HepG2 (cell line): ENCODE measurements at regions not wholly inside any gene's neighbourhood (a gene's known extent, or its start where the extent isn't known, plus 50 kb on each side); places are given as distances from the start of the nearest gene placed in this dataset.
A peak's percentile ranks its signal among the peaks of the same experiment; 100 is the strongest.

Experiments
- EP300 ChIP-seq, 3 experiments: sonication (generic) in 1 of 3; formaldehyde crosslinking in 1 of 3; IDR thresholded peaks; 2 replicates each; pipeline versions ENCODE4 v1.5.1 to v1.6.1; 2011 to 2020; ENCODE audit warnings: low read depth in 2 of 3, low read length in 2 of 3, borderline replicate concordance in 1 of 3, improper control_type of control experiment in 1 of 3, mild to moderate bottlenecking in 1 of 3, missing genetic modification reagents in 1 of 3, moderate library complexity in 1 of 3
- FOSL1 ChIP-seq: sonication (generic); formaldehyde crosslinking; IDR thresholded peaks from 2 replicates; pipeline ENCODE4 v1.9.0; 2021; ENCODE audit warnings: missing genetic modification reagents, borderline replicate concordance
- GATAD2A ChIP-seq: IDR thresholded peaks from 2 replicates; pipeline ENCODE4 v1.6.1; 2016
- KAT8 ChIP-seq: IDR thresholded peaks from 2 replicates; pipeline ENCODE4 v1.6.1; 2016; ENCODE audit warnings: missing genetic modification reagents, missing compliant biosample characterization
- PAWR ChIP-seq: sonication (generic); formaldehyde crosslinking; IDR thresholded peaks from 2 replicates; pipeline ENCODE4 v1.4.0; 2020; ENCODE audit warnings: missing genetic modification reagents, mild to moderate bottlenecking, borderline replicate concordance
- THAP9 ChIP-seq: sonication (generic); formaldehyde crosslinking; IDR thresholded peaks from 2 replicates; pipeline ENCODE4; 2020; ENCODE audit warnings: missing genetic modification reagents, mild to moderate bottlenecking, borderline replicate concordance
- ZNF33B ChIP-seq: sonication (generic); formaldehyde crosslinking; IDR thresholded peaks from 2 replicates; pipeline ENCODE4 v1.5.1; 2020; ENCODE audit warnings: mild to moderate bottlenecking, missing genetic modification reagents
- ZNF615 ChIP-seq: sonication (generic); formaldehyde crosslinking; IDR thresholded peaks from 2 replicates; pipeline ENCODE4 v1.5.0; 2020; ENCODE audit warnings: mild to moderate bottlenecking, missing genetic modification reagents, borderline replicate concordance
- TF ChIP-seq, protein P1 (sequence below): IDR thresholded peaks from 2 replicates; pipeline ENCODE4 v1.6.1; 2016; ENCODE audit warnings: low read depth, missing genetic modification reagents, missing compliant biosample characterization
- TF ChIP-seq, protein P2 (sequence below): IDR thresholded peaks from 2 replicates; pipeline ENCODE4 v1.6.1; 2016
- TF ChIP-seq, protein P3 (sequence below): sonication (generic); formaldehyde crosslinking; IDR thresholded peaks from 2 replicates; pipeline ENCODE4 v1.4.0; 2020; ENCODE audit warnings: mild to moderate bottlenecking, missing genetic modification reagents

GRCh38 chr6:30814146-30815040 lies 69.9 kb upstream of the DDR1 start (continued):
- TF ChIP-seq, protein P1, sequence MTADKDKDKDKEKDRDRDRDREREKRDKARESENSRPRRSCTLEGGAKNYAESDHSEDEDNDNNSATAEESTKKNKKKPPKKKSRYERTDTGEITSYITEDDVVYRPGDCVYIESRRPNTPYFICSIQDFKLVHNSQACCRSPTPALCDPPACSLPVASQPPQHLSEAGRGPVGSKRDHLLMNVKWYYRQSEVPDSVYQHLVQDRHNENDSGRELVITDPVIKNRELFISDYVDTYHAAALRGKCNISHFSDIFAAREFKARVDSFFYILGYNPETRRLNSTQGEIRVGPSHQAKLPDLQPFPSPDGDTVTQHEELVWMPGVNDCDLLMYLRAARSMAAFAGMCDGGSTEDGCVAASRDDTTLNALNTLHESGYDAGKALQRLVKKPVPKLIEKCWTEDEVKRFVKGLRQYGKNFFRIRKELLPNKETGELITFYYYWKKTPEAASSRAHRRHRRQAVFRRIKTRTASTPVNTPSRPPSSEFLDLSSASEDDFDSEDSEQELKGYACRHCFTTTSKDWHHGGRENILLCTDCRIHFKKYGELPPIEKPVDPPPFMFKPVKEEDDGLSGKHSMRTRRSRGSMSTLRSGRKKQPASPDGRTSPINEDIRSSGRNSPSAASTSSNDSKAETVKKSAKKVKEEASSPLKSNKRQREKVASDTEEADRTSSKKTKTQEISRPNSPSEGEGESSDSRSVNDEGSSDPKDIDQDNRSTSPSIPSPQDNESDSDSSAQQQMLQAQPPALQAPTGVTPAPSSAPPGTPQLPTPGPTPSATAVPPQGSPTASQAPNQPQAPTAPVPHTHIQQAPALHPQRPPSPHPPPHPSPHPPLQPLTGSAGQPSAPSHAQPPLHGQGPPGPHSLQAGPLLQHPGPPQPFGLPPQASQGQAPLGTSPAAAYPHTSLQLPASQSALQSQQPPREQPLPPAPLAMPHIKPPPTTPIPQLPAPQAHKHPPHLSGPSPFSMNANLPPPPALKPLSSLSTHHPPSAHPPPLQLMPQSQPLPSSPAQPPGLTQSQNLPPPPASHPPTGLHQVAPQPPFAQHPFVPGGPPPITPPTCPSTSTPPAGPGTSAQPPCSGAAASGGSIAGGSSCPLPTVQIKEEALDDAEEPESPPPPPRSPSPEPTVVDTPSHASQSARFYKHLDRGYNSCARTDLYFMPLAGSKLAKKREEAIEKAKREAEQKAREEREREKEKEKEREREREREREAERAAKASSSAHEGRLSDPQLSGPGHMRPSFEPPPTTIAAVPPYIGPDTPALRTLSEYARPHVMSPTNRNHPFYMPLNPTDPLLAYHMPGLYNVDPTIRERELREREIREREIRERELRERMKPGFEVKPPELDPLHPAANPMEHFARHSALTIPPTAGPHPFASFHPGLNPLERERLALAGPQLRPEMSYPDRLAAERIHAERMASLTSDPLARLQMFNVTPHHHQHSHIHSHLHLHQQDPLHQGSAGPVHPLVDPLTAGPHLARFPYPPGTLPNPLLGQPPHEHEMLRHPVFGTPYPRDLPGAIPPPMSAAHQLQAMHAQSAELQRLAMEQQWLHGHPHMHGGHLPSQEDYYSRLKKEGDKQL (CRISPR knock-in tag) = no peak
- TF ChIP-seq FOSL1 (CRISPR knock-in tag) (peak; percentile 12; the same call in 1 of the 2 replicates), EP300 (IDR thresholded peaks at IDR 0.05; ENCODE audit: low read depth in 2 of 2, low read length in 2 of 2) (peak in 1 of 2 experiments; percentile 31; a peak in 1 of 4 replicates), EP300 (CRISPR knock-in tag; IDR thresholded peaks at IDR 0.05; ENCODE audit: borderline replicate concordance) (no peak), ZNF615 (CRISPR knock-in tag) (no peak), KAT8 (CRISPR knock-in tag) (peak; percentile 19; the same call in 1 of the 2 replicates), PAWR (no peak), GATAD2A (0 out of 2 replicates have a peak, but pooled peaks have one; percentile 29), THAP9 (no peak), ZNF33B (CRISPR knock-in tag) (no peak)
- TF ChIP-seq, protein P2, sequence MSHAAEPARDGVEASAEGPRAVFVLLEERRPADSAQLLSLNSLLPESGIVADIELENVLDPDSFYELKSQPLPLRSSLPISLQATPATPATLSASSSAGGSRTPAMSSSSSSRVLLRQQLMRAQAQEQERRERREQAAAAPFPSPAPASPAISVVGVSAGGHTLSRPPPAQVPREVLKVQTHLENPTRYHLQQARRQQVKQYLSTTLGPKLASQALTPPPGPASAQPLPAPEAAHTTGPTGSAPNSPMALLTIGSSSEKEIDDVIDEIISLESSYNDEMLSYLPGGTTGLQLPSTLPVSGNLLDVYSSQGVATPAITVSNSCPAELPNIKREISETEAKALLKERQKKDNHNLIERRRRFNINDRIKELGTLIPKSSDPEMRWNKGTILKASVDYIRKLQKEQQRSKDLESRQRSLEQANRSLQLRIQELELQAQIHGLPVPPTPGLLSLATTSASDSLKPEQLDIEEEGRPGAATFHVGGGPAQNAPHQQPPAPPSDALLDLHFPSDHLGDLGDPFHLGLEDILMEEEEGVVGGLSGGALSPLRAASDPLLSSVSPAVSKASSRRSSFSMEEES (CRISPR knock-in tag) = peak; percentile 59; the same call in 1 of the 2 replicates
- TF ChIP-seq, protein P3, sequence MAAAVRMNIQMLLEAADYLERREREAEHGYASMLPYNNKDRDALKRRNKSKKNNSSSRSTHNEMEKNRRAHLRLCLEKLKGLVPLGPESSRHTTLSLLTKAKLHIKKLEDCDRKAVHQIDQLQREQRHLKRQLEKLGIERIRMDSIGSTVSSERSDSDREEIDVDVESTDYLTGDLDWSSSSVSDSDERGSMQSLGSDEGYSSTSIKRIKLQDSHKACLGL = no peak
